Suprapubic skin (tissue), 4 donors: ENCODE measurements at regions not wholly inside any gene's neighbourhood (a gene's known extent, or its start where the extent isn't known, plus 50 kb on each side); places are given as distances from the start of the nearest gene placed in this dataset.

Source experiments
- DNase-seq, 2 donors: peaks; one replicate each; pipeline ENCODE4 v3.0.0-alpha.2; 2019; ENCODE audit warnings: low spot score in 2 of 2
- H3K27ac ChIP-seq: fragments of 200-600 bp; sonication (generic); one replicate; pipeline ENCODE4 v1.5.1; 2019
- H3K27me3 ChIP-seq: fragments of 200-600 bp; sonication (generic); one replicate; pipeline ENCODE4 v1.5.1; 2019
- H3K36me3 ChIP-seq: fragments of 200-600 bp; sonication (generic); one replicate; pipeline ENCODE4 v1.5.1; 2019
- H3K4me1 ChIP-seq: fragments of 200-600 bp; sonication (generic); one replicate; pipeline ENCODE4 v1.5.1; 2019
- H3K4me3 ChIP-seq: fragments of 200-600 bp; sonication (generic); one replicate; pipeline ENCODE4 v1.5.1; 2019; ENCODE audit warnings: mild to moderate bottlenecking
- H3K9me3 ChIP-seq: fragments of 200-600 bp; sonication (generic); one replicate; pipeline ENCODE4 v1.5.1; 2019
- CTCF ChIP-seq, 2 donors: fragments of 200-600 bp in 1 of 2; fragments of 450-650 bp in 1 of 2; sonication (generic) in 1 of 2; IDR thresholded peaks; one replicate each; pipeline ENCODE4 v1.5.1; 2016 to 2019; ENCODE audit warnings: antibody characterized with exemption in 2 of 2, mild to moderate bottlenecking in 1 of 2, moderate library complexity in 1 of 2
- EP300 ChIP-seq: sonication (generic); formaldehyde crosslinking; IDR thresholded peaks from one replicate; pipeline ENCODE4 v1.6.1; 2017; ENCODE audit warnings: antibody characterized with exemption
- POLR2A ChIP-seq, 2 donors: fragments of 450-650 bp; IDR thresholded peaks; one replicate each; pipeline ENCODE4 v1.6.1; 2017; ENCODE audit warnings: antibody characterized with exemption in 2 of 2, mild to moderate bottlenecking in 2 of 2, moderate library complexity in 2 of 2
- POLR2AphosphoS5 ChIP-seq, 3 donors: sonication (generic); formaldehyde crosslinking; IDR thresholded peaks; one replicate each; pipeline ENCODE4 v1.6.1; 2017; ENCODE audit warnings: antibody characterized with exemption in 3 of 3
- WGBS: methylation state at CpG from one replicate; pipeline ENCODE4 v1.1.5; 2018; 5-methylcytosine and 5-hydroxymethylcytosine counted together

GRCh38 chr6:114611696-114612095 lies 268.9 kb upstream of the HS3ST5 start:
- no peak for TF ChIP-seq CTCF (IDR thresholded peaks at IDR 0.05)
- H3K27ac ChIP-seq = no peak overlapping the region
- no peaks in the 10 kb centered on the region for H3K27me3 ChIP-seq
- H3K36me3 ChIP-seq = no peaks in the 10 kb centered on the region
- H3K4me1 ChIP-seq = no peaks in the 10 kb centered on the region
- DNase-seq = no peak
- no peak overlapping the region for H3K4me3 ChIP-seq
- no peaks in the 10 kb centered on the region for H3K9me3 ChIP-seq

GRCh38 chr6:114608091-114608490 lies 265.3 kb upstream of the HS3ST5 start:
- Histone ChIP-seq H3K4me3 (no peak overlapping the region), H3K4me1 (no peaks in the 10 kb centered on the region), H3K36me3 (no peaks in the 10 kb centered on the region), H3K9me3 (no peaks in the 10 kb centered on the region), H3K27me3 (no peaks in the 10 kb centered on the region), H3K27ac (no peak overlapping the region)
- 63% methylated on average over 2 of the region's 2 CpGs for WGBS
- DNase-seq = no peak
- TF ChIP-seq POLR2A (IDR thresholded peaks at IDR 0.05) = no peak
- TF ChIP-seq POLR2AphosphoS5 (IDR thresholded peaks at IDR 0.05) = no peak
- TF ChIP-seq CTCF (IDR thresholded peaks at IDR 0.05) = no peak
- no peak for TF ChIP-seq EP300

- TF ChIP-seq CTCF (IDR thresholded peaks at IDR 0.05) (no peak), POLR2AphosphoS5 (IDR thresholded peaks at IDR 0.05) (no peak), EP300 (no peak), POLR2A (IDR thresholded peaks at IDR 0.05) (no peak)
- H3K4me3 ChIP-seq = no peak overlapping the region
These were observed 262.8 kb upstream of the HS3ST5 start for GRCh38 chr6:114605656-114606055.

GRCh38 chr6:114600381-114600780 lies 257.6 kb upstream of the HS3ST5 start:
- Histone ChIP-seq H3K9me3 (no peaks in the 10 kb centered on the region), H3K4me3 (no peak overlapping the region), H3K36me3 (no peaks in the 10 kb centered on the region), H3K27me3 (no peaks in the 10 kb centered on the region), H3K27ac (no peak overlapping the region), H3K4me1 (no peaks in the 10 kb centered on the region)
- WGBS = 64% methylated on average over 1 of the region's 1 CpG
- no peak for TF ChIP-seq POLR2AphosphoS5 (IDR thresholded peaks at IDR 0.05)
- TF ChIP-seq POLR2A (IDR thresholded peaks at IDR 0.05) = no peak
- TF ChIP-seq EP300 = no peak
- TF ChIP-seq CTCF (IDR thresholded peaks at IDR 0.05) = no peak
- no peak for DNase-seq

More at GRCh38 chr6:114605656-114606055, 262.8 kb upstream of the HS3ST5 start:
- H3K27ac ChIP-seq = no peak overlapping the region
- WGBS = 78% methylated on average over 3 of the region's 3 CpGs
- H3K4me1 ChIP-seq = no peaks in the 10 kb centered on the region
- DNase-seq = no peak
- H3K9me3 ChIP-seq = no peaks in the 10 kb centered on the region
- H3K36me3 ChIP-seq = no peaks in the 10 kb centered on the region
- no peaks in the 10 kb centered on the region for H3K27me3 ChIP-seq

- 64% methylated on average over 2 of the region's 2 CpGs for WGBS
- H3K27me3 ChIP-seq = no peaks in the 10 kb centered on the region
- DNase-seq = no peak
- H3K4me3 ChIP-seq = no peak overlapping the region
- H3K36me3 ChIP-seq = no peaks in the 10 kb centered on the region
- H3K9me3 ChIP-seq = no peaks in the 10 kb centered on the region
- no peak overlapping the region for H3K27ac ChIP-seq
- no peaks in the 10 kb centered on the region for H3K4me1 ChIP-seq
- TF ChIP-seq CTCF (IDR thresholded peaks at IDR 0.05) (no peak), EP300 (no peak), POLR2AphosphoS5 (IDR thresholded peaks at IDR 0.05) (no peak), POLR2A (IDR thresholded peaks at IDR 0.05) (no peak)
These were observed 252.8 kb upstream of the HS3ST5 start for GRCh38 chr6:114595591-114595990.
